ENCODE measurements at regions not wholly inside any gene's neighbourhood (a gene's known extent, or its start where the extent isn't known, plus 50 kb on each side); places are given as distances from the start of the nearest gene placed in this dataset.

DNA sequence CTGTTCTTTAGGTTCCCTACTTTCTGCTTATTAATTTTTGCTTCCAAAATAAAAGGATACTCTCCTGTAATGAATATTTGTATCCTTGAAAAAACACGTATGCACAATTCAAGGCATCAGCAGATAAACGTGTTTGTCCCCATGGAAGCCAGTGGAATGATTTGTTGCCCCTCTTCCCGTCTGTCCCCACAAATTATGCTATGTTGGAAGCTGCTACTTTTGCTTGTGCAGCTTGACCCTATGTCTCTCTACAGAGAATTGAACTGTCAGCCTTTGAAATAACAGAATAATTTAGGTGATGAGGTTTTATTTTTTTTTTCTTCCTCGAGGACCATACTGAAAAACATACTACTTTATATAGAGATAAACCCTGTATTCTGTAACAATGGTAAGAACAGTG is 401.5 kb upstream of the GOLIM4 start:
- DNase-seq, result no peak

DNA sequence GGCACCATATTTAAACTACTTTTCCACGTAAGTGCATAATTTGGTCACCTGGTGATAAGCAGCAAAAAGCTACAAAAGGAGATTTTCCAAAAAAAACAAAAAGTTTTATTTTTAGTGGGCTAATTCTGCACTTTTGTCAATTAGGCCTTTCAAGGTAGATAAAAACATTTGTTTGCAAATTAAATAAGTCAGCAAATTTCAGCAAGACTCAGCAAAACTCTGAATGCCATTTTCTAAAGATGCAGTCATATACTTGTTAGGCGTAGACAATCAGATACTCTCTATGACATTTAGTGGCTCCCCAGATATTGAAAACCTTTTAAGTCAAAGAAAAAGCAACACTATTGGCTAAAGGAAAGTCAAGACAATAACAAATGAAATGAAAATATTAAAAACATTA is 400.2 kb upstream of the GOLIM4 start:
- no peak for DNase-seq

DNA sequence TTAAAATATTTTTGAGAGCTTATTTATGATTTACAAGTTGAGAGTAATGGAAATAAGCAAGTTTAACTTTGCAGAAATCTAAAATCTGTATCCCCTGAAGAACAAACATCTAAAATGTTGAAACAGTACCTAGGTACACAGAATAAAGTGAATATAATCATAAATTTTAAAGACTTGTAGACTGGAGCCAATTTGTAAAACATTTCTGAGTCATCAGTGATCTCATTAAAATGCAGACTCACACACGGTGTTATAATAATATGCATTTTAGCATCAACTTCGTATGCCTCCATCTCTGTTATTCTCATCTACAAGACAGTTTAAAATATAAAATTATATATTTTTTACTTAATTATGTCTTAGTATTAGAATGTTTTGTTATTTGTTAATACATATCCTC is 399.5 kb upstream of the GOLIM4 start:
- no peak for DNase-seq

DNA sequence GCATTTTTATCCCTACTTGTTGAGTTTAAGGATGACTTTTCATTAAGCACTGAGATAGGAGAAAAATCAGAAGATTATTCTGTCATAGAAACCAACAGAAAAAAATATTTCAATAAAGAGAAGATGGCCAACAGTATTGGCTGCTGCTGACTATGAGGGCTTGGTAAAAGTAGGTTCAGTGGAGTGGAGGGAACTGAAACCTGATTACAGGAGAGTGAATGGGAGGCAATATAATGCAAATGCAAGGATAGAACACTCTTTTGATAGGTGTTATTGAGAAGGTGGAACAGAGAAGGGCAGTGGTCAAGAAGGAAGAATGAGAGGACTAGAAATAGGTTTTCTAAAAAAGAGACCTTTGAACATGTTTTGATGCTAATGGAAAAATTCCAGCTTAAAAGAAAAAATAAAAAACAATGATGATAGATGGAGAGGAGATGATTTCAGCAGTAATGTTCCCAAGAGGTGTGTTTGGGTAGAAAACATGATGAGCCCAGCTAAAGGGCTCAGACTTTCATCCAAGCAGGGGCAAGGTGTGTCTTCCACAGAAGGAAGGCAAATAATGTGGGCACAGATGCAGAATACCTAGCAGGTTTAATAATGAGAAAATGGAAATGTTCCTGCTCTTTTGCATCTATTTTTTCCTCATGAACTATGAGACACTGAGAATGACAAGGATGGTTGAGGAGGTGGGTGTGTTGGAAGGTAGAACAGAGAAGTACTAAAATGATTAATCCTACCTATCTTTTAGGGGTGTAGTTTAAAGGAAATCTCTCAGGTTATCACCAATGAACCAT is 397.9 kb upstream of the GOLIM4 start:
- no peak for DNase-seq

DNA sequence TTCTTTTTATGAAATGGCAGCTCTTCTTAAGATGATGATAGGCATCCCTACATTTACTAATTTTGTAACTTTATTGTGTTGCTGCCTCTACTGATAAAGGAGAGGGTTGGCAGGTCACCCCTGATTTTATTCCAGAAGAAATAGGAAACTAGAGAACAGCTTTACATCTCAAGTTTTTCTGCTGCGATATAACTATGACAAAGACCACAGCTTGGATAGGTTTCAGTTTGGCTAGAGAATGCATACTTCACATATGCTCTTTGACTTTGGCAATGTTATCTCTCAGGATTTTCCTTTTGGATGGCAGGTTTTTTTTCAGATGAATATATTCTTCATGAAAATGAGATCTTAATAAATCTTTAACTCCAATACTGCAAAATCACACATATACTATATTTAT is 395.3 kb upstream of the GOLIM4 start:
- no peak for DNase-seq

DNA sequence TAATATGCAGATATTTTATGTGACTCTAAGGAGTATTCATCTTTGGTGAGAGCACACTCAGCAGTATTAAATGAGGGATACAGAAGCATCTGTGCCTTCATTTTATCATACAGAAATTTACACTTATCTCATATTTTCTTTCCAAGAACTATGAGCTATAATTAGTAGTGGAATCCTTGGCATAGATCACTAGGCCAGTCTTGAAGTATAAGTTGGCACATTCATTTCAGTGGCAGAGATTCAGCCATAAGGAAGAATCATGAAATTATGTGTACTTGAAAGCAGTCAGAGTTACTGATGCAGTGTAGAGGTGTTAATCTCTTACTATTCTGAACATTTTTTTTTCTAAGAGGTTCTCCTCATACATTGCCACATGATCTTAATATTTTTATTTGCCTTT is 393.6 kb upstream of the GOLIM4 start:
- DNase-seq, result no peak

DNA sequence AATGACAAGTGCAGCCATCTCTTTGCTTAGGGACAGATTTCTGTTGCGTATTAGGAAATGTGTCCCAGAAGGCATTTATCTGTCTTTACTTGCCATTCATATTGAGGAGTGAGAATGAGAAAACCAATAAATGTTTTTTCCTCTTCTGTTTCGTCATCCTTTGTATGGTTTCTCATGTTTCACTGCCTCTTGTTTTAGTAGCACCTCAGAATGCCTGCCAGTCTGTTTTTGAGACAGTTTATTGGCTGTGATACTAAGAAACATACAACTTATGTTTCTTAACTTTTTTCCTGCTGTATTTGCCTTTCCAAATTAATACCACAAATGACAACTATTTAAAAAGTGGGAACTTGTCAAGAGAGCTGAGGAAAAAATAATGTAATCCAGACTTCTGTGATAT is 390.2 kb upstream of the GOLIM4 start:
- no peak for DNase-seq

DNA sequence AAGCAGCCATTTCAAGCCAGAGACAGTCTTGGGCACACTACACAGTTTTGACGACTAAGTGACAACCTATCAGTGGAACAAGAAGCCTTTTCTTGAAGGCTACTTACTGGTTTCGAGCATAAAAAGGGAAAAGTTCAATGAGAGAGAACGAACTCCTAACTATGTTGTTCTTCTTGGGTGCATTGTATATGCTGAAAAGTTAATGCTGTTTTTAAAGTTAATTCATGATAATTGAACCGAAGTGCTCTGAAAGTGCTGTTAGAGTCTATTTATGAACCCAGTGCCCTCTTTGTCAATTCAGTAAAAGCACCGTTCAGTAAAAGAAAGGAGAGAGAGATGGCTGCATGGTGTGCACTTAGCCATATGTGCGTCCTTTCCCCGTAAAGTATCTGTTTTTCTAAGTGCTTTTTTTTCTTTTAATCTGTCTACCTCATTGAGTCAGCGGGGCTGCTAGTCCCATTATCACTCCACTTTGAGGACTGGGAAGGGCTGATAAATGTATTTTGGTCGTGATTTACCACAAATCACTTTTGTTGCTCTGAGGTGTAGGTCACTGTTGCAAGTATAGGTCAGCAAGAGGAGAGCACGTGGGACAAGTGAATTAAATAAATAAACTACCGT is 380.7 kb upstream of the GOLIM4 start:
- DNase-seq, result no peak

DNA sequence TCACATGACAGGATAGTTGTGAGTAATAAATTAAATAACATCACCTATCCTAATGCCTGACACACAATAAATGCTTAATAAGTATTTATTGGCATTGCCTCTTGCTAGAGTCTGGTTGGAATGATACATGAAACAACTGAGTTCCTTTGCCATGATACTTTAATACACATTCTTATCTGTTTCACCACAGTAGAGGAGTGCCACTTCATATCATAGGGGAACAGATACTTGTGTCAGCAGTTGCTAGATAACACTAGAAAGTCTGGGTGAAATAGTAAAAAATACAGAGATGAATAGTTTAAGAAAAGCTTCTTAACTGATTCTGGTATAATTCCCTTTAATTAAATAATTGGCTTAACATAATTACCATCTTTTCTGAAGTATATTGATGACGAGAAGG is 380.0 kb upstream of the GOLIM4 start:
- no peak for DNase-seq

DNA sequence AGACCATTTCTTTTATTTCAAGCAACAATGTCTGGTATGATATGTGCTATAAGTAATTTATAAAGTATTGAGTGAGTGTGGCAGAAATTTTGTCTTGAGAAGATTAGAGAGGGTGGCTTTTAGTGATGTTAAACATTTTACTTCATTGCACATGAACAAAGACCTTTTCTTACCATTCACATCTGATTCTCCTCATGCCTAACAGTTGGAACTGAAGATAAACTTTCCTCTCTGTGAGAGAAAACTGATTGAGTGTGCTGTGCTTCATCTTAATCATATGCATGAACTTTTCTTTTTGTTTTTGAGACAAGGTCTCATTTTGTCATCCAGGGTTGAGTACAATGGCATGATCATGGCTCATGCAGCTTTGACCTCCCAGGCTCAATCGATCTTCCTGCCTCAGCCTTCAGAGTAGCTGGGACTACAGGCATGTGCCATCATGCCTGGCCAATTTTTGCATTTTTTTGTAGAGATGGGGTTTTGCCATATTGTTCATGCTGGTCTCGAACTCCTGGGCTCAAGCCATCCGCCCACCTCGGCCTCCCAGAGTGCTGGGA is 377.7 kb upstream of the GOLIM4 start:
- DNase-seq, result no peak

DNA sequence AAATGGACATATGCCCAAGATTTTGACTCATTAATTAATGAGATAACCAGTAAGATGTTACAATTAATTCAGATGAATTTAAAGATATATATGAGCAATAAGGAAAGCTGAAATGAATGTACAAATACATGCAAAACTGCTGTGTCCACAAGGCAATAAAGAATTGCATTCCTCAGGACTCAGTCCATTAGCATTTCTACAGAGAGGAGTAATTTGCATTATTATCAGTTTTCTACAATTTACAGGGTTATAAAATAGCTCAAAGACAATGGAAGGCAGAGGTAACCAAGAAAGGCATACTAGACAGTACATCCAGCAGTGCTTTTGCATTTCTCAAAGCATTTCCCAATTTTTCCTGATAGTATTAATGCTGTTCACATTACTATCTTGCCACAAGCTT is 377.1 kb upstream of the GOLIM4 start:
- no peak for DNase-seq

DNA sequence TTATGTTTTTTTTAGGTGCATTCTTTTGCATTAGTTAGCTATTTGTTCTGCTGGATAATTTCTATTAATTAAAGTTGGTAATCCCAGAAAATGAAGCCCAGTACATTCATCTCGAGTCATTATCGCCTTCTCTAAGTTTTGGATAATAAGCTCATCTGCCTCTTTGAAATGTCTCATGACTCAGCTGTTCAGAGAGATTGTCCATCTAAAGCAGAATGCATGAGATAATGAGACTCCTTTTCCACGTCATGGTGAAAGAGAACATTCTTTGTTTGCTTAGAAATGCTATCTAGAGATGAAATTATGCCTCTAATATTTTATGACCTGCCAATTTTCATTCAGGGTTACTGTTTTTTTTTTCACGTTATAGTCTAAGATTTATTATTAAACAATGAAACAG is 374.7 kb upstream of the GOLIM4 start:
- DNase-seq, result no peak

DNA sequence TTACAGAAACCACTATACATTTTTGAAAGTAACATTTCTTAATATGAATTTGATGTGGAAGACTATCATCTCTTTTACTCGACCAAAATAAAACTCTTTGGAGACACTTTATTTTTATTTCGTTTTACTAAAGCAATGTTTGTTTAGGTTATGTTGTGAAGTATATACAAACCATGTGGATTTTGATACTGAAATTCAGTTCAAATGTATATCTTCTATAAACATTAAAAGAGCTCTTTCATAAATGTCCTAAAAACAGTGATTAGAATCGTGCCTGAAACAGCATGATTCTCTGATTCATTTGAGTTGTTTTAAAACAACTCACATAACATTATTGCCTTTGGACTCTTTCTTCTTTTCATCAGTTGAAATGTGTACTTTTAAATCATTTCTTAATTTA is 373.7 kb upstream of the GOLIM4 start:
- DNase-seq, result no peak

DNA sequence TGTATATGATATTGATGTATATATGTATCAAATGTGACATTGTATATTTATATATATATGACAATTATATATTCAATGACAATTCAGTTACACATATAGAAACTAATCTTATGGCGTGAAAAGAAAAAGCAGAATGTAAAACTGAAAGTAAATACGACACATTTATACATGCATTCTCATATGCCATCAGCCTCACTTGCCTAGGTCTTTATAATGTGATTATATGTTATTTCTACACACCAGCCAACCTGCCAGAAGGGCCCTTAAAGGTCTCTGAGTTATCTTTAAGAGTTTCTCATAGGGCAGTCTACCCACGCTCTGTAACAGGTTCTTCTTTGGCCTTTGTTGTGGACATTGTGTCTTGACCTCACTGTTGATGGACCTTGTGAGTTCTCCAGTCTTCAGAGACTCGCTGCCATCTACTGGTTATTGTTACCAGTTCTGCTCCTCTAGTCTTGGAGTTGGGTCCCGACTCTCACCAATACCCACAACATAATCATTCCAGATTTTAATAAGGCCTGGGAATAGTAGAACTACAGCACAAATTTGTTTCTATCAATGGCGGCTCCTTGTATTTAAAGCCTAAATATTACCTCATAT is 371.5 kb upstream of the GOLIM4 start:
- DNase-seq, result no peak

DNA sequence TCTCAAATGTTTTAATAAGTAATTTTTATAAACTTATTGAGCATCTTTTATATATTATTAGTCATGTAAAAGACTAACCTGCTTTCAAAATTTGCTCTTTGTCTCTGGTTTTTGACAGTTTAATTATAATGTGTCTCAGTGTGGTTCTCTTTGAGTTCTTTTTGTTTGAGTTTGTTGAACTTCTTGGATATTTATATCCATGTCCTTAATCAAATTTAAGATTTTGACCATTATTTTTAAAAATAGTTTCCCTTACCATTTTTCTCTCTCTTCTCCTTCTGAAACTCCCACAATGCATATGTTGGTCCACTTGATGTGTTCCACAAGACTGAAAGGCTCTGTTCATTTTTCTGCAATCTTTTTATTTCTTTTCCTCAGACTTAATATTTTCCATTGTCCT is 366.1 kb upstream of the GOLIM4 start:
- DNase-seq, result no peak

DNA sequence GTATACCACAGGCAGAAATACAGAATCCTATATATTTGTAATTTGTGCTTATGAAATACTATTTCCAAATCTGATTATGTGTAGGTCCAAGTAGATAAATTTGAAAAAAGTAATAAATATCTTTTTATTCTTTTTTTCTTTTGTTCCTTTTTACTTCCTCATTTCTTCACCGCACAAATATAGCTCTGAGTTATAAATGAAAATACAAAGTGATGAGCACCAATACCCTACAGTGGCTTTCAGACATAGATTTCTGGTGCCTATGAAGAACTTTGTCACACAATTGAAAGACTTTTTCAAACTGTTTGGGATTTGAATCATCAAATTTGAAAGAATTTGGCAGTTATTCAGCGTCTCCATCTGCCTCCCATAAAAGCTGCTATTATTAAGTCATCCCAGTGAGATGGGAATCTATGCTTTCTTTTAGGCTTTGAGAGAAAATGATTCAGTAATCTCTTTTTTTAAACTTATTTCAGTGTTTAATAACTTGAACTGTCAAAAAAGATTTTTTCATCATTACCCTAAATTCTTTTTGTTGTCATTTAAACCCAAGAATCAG is 363.6 kb upstream of the GOLIM4 start:
- no peak for DNase-seq

DNA sequence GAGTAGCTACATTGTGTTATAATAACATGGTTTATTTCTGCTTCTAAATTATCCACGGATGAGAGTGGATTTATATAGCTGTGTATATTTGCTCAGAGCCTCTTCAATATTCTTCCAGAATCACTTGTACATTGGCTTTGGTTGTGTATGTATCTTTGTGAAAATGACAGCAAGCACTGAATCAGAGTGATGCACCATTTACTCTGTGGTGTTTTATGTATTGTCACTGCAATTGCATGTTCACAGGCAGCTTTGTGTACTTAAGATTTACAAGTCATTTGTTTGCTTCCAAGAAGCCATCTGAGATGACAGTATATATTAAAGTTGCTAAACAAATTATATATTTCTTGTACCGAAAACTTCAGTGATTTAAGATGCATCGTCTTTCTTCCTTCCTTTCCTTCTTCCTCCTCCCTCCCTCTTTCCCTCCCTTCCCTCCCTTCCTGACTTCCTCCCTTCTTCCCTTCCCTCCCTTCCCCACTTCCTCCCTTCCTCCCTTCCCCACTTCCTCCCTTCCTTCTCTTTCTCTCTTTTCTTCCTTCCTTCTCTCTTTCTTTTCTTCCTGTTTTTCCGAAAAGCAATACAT is 362.3 kb upstream of the GOLIM4 start:
- no peak for DNase-seq

DNA sequence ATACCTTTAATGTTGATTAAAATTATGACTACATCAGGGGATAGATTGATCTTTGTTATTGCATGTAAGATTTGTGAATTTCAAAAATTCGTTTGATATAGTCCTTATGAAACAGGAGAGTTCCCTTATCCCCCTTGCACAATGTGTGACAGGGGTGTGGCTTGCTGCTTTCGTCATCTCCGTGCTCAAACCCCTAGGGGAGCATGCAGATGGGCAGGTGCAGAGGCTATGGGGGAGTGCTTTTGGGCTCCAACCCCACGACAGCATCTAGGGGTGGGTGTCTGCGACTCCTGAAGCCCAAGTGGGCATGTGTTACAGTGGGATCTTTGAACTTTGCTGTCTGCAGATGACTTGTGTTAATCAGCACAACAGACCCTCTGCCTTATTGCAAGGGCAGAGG is 360.1 kb upstream of the GOLIM4 start:
- no peak for DNase-seq

DNA sequence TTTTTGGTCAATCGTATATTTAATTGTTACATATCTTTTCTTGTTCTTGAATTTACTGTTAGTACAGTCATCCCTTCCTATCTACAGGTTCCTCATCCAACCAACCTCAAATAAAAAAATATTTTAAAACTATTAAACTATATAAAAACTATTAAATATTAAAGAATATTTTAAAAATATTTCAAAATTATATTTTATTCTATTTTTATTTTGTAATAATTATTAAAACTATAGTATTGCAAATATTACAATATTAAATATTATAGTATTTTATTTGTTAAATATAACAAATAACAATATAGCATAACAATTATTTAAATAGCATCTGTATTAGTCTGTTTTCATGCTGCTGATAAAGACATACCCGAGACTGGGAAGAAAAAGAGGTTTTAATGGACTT is 357.9 kb upstream of the GOLIM4 start:
- no peak for DNase-seq

DNA sequence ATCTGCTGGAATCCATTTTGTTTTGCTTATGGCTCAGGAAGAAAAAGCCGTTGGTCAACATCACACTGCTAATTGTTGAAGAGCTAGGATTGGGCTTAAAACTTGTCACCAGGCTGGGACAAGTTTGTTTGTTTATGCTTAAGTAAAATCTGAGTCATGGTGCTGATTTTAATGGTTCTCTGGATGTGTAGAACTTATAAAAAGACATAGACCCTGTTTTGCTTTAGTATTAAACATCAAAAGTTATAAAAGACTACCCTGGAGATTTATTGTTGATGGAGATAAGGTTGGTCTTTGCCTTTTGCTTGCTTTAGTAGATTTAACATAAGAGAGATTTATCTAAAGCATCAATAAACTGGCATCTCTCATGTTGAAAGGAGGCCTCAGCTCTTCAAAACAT is 348.2 kb upstream of the GOLIM4 start:
- DNase-seq, result no peak

DNA sequence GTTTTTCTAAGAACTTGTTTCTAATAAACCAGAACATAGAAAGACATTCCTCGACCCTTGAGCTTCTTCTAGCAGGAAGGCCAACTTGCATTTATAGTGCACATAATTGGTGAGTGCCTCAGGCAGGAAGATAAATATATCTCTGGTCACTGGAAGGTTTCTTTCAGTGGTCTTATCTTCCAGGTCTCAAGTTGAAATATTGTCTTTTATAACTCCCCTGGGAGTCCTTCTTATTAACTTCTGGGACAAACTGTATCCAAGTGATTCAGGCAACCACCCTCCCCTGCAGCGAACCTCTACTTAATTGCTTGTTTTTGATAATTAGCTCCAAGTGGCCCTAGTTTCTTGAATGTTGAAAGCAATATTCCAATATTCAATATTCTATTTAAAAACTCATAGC is 346.8 kb upstream of the GOLIM4 start:
- no peak for DNase-seq

DNA sequence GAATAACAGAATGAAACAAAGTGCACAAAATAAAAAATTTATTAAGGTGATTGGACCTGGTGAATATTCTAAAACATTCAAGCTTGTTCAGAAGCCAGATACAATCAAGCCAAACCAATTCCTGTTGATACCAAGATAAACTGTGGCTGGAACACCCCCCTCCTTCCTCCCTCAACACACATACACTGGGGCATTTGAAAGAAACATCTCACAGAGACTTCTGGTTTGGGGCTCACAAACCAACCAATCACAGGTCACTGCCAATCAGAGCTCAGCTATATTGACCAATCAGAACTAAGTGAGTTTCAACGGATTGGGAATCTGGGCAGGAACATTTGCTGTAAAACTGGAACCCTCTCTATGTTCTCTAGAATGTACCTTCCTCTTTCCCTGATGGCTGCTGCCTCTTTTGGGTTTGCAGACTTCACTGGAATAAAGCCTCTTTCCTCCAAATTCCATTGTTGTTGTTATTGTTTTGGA is 340.6 kb upstream of the GOLIM4 start:
- DNase-seq, result no peak

DNA sequence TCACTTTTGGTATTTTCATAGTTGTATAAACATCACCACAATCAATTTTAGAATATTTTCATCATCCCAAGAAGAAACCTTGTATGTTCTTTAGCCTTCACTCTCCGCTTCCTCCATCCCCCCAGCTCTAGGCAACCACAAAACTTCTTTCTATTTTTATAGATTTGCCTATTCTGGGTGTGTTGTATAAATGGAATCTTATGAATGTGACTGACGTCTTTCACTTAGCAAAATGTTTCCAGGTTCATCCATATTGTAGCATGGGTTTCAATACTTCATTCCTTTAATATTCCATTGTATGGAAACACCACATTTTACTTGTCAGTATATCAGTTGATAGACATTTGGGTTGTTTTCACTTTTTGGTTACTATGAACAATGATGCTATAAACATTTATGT is 335.8 kb upstream of the GOLIM4 start:
- DNase-seq, result no peak

Data from stimulated activated CD4-positive, alpha-beta T cell treated with anti-CD3 and anti-CD28 coated beads, Interleukin-4, amount 100 ng/mL, for 1 hour (primary cell).